ENCODE measurements at regions not wholly inside any gene's neighbourhood (a gene's known extent, or its start where the extent isn't known, plus 50 kb on each side); places are given as distances from the start of the nearest gene placed in this dataset.

DNA sequence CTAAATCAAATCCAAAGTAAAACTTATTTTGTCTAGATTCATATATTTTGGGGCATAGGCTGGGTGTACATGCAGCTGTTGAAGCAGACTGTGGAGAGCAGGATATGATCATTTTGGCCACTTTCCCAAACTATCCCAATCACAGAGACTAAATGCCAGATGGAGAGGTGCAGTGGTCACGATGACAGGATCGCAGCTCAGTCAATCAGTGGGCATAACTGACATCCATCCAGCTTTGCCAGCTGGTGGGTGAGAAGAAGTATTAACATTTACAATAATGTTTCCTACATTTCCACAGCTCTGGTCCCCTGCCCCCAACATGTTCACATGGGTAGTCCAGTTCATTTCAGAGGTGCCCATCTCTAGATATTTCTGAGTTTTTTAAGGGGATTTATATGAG lies 255.5 kb upstream of the SESN3 start:
- TF ChIP-seq, protein P1, sequence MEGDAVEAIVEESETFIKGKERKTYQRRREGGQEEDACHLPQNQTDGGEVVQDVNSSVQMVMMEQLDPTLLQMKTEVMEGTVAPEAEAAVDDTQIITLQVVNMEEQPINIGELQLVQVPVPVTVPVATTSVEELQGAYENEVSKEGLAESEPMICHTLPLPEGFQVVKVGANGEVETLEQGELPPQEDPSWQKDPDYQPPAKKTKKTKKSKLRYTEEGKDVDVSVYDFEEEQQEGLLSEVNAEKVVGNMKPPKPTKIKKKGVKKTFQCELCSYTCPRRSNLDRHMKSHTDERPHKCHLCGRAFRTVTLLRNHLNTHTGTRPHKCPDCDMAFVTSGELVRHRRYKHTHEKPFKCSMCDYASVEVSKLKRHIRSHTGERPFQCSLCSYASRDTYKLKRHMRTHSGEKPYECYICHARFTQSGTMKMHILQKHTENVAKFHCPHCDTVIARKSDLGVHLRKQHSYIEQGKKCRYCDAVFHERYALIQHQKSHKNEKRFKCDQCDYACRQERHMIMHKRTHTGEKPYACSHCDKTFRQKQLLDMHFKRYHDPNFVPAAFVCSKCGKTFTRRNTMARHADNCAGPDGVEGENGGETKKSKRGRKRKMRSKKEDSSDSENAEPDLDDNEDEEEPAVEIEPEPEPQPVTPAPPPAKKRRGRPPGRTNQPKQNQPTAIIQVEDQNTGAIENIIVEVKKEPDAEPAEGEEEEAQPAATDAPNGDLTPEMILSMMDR (IDR thresholded peaks at IDR 0.05): no peak
- no peak for TF ChIP-seq EZH2 (IDR thresholded peaks at IDR 0.05; ENCODE audit: borderline replicate concordance, insufficient read depth, low read depth, low read length, poor library complexity, severe bottlenecking)

Data from B cell (primary cell).